H1 (cell line): ENCODE measurements at regions not wholly inside any gene's neighbourhood (a gene's known extent, or its start where the extent isn't known, plus 50 kb on each side); places are given as distances from the start of the nearest gene placed in this dataset.

Experiments
- CTCF ChIA-PET: fragments of 300-600 bp; sonication (Branson Sonifier 250); formaldehyde crosslinking; loops from one replicate; lab custom pipeline; 2021; ENCODE audit not compliant: partially characterized antibody; lab: Charles Lee
- POLR2A ChIA-PET: fragments of 300-600 bp; sonication (Branson Sonifier 250); formaldehyde crosslinking; loops from one replicate; lab custom pipeline; 2021; ENCODE audit warnings: inconsistent platforms; ENCODE audit not compliant: partially characterized antibody; lab: Charles Lee
- DNase-seq, 2 experiments: peaks; one replicate each; pipeline versions ENCODE4 v3.0.0 to v3.0.0-alpha.2; 2010 to 2022; ENCODE audit warnings: low spot score in 2 of 2, low read depth in 1 of 2, mixed read lengths in 1 of 2
- FAIRE-seq: peaks from 2 replicates; lab custom pipeline; 2011; peaks lifted over from hg19 to GRCh38; lab: Jason Lieb, UNC
- H2AFZ ChIP-seq: 2 replicates; pipeline ENCODE4 v1.8.1; 2012; ENCODE audit warnings: low read length, inconsistent platforms
- H2AK5ac ChIP-seq: 2 replicates; pipeline ENCODE4 v1.6.1; 2013; ENCODE audit warnings: low read depth, low read length
- H2BK120ac ChIP-seq: replicated peaks from 2 replicates; pipeline ENCODE3; 2013; ENCODE audit warnings: low read depth, low read length, inconsistent platforms
- H2BK12ac ChIP-seq: 2 replicates; pipeline ENCODE4 v1.6.1; 2013; ENCODE audit warnings: low read depth, low read length
- H2BK15ac ChIP-seq: 2 replicates; pipeline ENCODE4 v1.6.1; 2013; ENCODE audit warnings: low read length
- H2BK20ac ChIP-seq: 2 replicates; pipeline ENCODE4 v1.6.1; 2013; ENCODE audit warnings: low read length
- H2BK5ac ChIP-seq: 2 replicates; pipeline ENCODE4 v1.6.1; 2013; ENCODE audit warnings: low read depth, low read length
- H3K14ac ChIP-seq: 2 replicates; pipeline ENCODE4 v1.6.1; 2013; ENCODE audit warnings: inconsistent platforms; ENCODE audit not compliant: insufficient read length
- H3K18ac ChIP-seq: 2 replicates; pipeline ENCODE4 v1.6.1; 2013; ENCODE audit warnings: low read length; ENCODE audit errors: extremely low read depth
- H3K23ac ChIP-seq: 2 replicates; pipeline ENCODE4 v1.6.1; 2013; ENCODE audit warnings: inconsistent platforms; ENCODE audit not compliant: insufficient read length
- H3K23me2 ChIP-seq: 2 replicates; pipeline ENCODE4 v1.6.1; 2013; ENCODE audit warnings: low read depth, low read length
- H3K27ac ChIP-seq: 2 replicates; pipeline ENCODE4 v1.6.1; 2011; ENCODE audit warnings: low read depth, low read length, inconsistent platforms
- H3K27me3 ChIP-seq, 4 experiments: replicated peaks in 1 of 4; 1 replicate in 1 of 4; 2 replicates in 3 of 4; pipeline versions ENCODE4 v1.6.1 to v1.8.1; 2011 to 2013; ENCODE audit warnings: low read length in 3 of 4, mild to moderate bottlenecking in 3 of 4, inconsistent platforms in 2 of 4, mixed read lengths in 2 of 4, moderate library complexity in 1 of 4; ENCODE audit not compliant: control insufficient read depth in 3 of 4, insufficient read depth in 3 of 4; ENCODE audit errors: extremely low read depth in 1 of 4
- H3K36me3 ChIP-seq, 4 experiments: 2 replicates each; pipeline versions ENCODE4 v1.6.1 to v1.8.1; 2011 to 2013; ENCODE audit warnings: mild to moderate bottlenecking in 4 of 4, low read length in 3 of 4, moderate library complexity in 2 of 4, control low read depth in 1 of 4, inconsistent platforms in 1 of 4; ENCODE audit not compliant: insufficient read depth in 4 of 4, control insufficient read depth in 2 of 4
- H3K4ac ChIP-seq: replicated peaks from 2 replicates; pipeline ENCODE3; 2013; ENCODE audit warnings: low read length, low read depth, mixed read lengths, inconsistent platforms; ENCODE audit not compliant: insufficient read length
- H3K4me1 ChIP-seq, 4 experiments: replicated peaks in 1 of 4; 1 replicate in 1 of 4; 2 replicates in 3 of 4; pipeline versions ENCODE4 v1.6.1 to v1.8.1; 2011 to 2013; ENCODE audit warnings: low read length in 3 of 4, inconsistent platforms in 2 of 4, mixed read lengths in 1 of 4; ENCODE audit not compliant: insufficient read depth in 4 of 4, control insufficient read depth in 3 of 4
- H3K4me2 ChIP-seq, 2 experiments: 2 replicates each; pipeline versions ENCODE4 v1.6.1 to v1.8.1; 2011 to 2013; ENCODE audit warnings: low read depth in 2 of 2, low read length in 2 of 2, control low read depth in 1 of 2, inconsistent platforms in 1 of 2, mild to moderate bottlenecking in 1 of 2; ENCODE audit not compliant: insufficient read depth in 1 of 2
- H3K4me3 ChIP-seq, 4 experiments: fragments of 200-600, 300-600 bp in 1 of 4; sonication (generic), shearing (Covaris generic), sonication (Bioruptor Twin) in 1 of 4; 2 replicates each; pipeline versions ENCODE4 v1.5.1 to v1.8.1; 2011 to 2016; ENCODE audit warnings: low read length in 4 of 4, low read depth in 3 of 4, control low read depth in 2 of 4, inconsistent platforms in 2 of 4, mild to moderate bottlenecking in 2 of 4, mixed read lengths in 1 of 4, moderate library complexity in 1 of 4; ENCODE audit not compliant: insufficient read depth in 2 of 4; ENCODE audit errors: extremely low read depth in 1 of 4
- H3K56ac ChIP-seq: replicated peaks from 2 replicates; pipeline ENCODE3; 2013; ENCODE audit warnings: low read depth, mild to moderate bottlenecking, mixed read lengths, low read length, inconsistent platforms; ENCODE audit not compliant: insufficient read length
- H3K79me1 ChIP-seq: 2 replicates; pipeline ENCODE4 v1.6.1; 2013; ENCODE audit warnings: low read depth, low read length, control low read depth
- H3K79me2 ChIP-seq, 2 experiments: 2 replicates each; pipeline versions ENCODE4 v1.6.1 to v1.8.1; 2012 to 2013; ENCODE audit warnings: low read length in 2 of 2, mild to moderate bottlenecking in 2 of 2, inconsistent platforms in 1 of 2; ENCODE audit not compliant: insufficient read depth in 2 of 2, control insufficient read depth in 1 of 2
- H3K9ac ChIP-seq, 4 experiments: replicated peaks in 1 of 4; 1 replicate in 1 of 4; 2 replicates in 3 of 4; pipeline versions ENCODE4 v1.6.1 to v1.8.1; 2011 to 2013; ENCODE audit warnings: low read depth in 3 of 4, low read length in 3 of 4, control low read depth in 2 of 4, mild to moderate bottlenecking in 2 of 4, moderate library complexity in 2 of 4, inconsistent platforms in 1 of 4; ENCODE audit errors: extremely low read depth in 1 of 4
- H3K9me3 ChIP-seq, 2 experiments: 2 replicates each; pipeline versions ENCODE4 v1.6.1 to v1.8.1; 2012 to 2013; ENCODE audit warnings: mild to moderate bottlenecking in 2 of 2, moderate library complexity in 2 of 2, control low read depth in 1 of 2, inconsistent platforms in 1 of 2, low read depth in 1 of 2, low read length in 1 of 2, mixed read lengths in 1 of 2; ENCODE audit not compliant: insufficient read depth in 2 of 2
- H4K20me1 ChIP-seq, 2 experiments: replicated peaks in 1 of 2; 2 replicates each; pipeline versions ENCODE3 to v1.8.1; 2011 to 2013; ENCODE audit warnings: inconsistent platforms in 2 of 2, low read length in 2 of 2, mild to moderate bottlenecking in 1 of 2; ENCODE audit not compliant: insufficient read depth in 2 of 2, control insufficient read depth in 1 of 2
- H4K5ac ChIP-seq: 2 replicates; pipeline ENCODE4 v1.6.1; 2013; ENCODE audit warnings: low read length, low read depth, mixed read lengths, inconsistent platforms; ENCODE audit not compliant: insufficient read length
- H4K8ac ChIP-seq: 2 replicates; pipeline ENCODE4 v1.8.0; 2013; ENCODE audit warnings: mild to moderate bottlenecking, moderate library complexity, low read length, inconsistent platforms; ENCODE audit not compliant: insufficient read depth; ENCODE audit errors: extremely low read depth
- H4K91ac ChIP-seq: replicated peaks from 2 replicates; pipeline ENCODE3; 2013; ENCODE audit warnings: low read length, mixed read lengths, inconsistent platforms; ENCODE audit not compliant: insufficient read length
- ATF3 ChIP-seq: IDR thresholded peaks from 2 replicates; pipeline ENCODE4 v1.6.1; 2011; ENCODE audit warnings: low read depth, mild to moderate bottlenecking, low read length; ENCODE audit not compliant: insufficient read depth
- BACH1 ChIP-seq: IDR thresholded peaks from 2 replicates; pipeline ENCODE4 v1.6.1; 2012; ENCODE audit warnings: low read length, improper control_type of control experiment
- CTCF ChIP-seq, 3 experiments: IDR thresholded peaks; 1 replicate in 2 of 3; 2 replicates in 1 of 3; pipeline versions ENCODE4 v1.5.1 to v1.6.1; 2011; ENCODE audit warnings: low read length in 3 of 3, mild to moderate bottlenecking in 3 of 3, inconsistent platforms in 2 of 3, low read depth in 1 of 3, moderate library complexity in 1 of 3; ENCODE audit not compliant: insufficient read depth in 1 of 3; ENCODE audit errors: control extremely low read depth in 1 of 3
- EP300 ChIP-seq, 2 experiments: IDR thresholded peaks; 1 replicate in 1 of 2; 2 replicates in 1 of 2; pipeline ENCODE4 v1.6.1; 2011 to 2012; ENCODE audit warnings: low read depth in 2 of 2, low read length in 2 of 2, mild to moderate bottlenecking in 2 of 2, borderline replicate concordance in 1 of 2, inconsistent platforms in 1 of 2, moderate library complexity in 1 of 2
- KDM5A ChIP-seq: fragments of 200-600 bp; IDR thresholded peaks from 2 replicates; pipeline ENCODE4 v1.7.1; 2012; ENCODE audit warnings: mild to moderate bottlenecking, low read length, inconsistent platforms, mixed read lengths
- PHF8 ChIP-seq: fragments of 200-600 bp; sonication (generic); conservative IDR thresholded peaks from 2 replicates; pipeline ENCODE4 v1.7.1; 2012; ENCODE audit warnings: low read depth, mild to moderate bottlenecking, inconsistent platforms, low read length, moderate library complexity
- SUZ12 ChIP-seq: fragments of 200-600 bp; sonication (generic); IDR thresholded peaks from 2 replicates; pipeline ENCODE4 v1.6.1; 2012; ENCODE audit warnings: mild to moderate bottlenecking, inconsistent platforms, low read length, moderate library complexity, mixed read lengths
- TBP ChIP-seq: IDR thresholded peaks from 2 replicates; pipeline ENCODE4 v1.6.1; 2011; ENCODE audit warnings: low read depth, low read length, improper control_type of control experiment
- TEAD4 ChIP-seq: IDR thresholded peaks from 2 replicates; pipeline ENCODE4 v1.6.1; 2012; ENCODE audit warnings: low read depth, low read length, inconsistent platforms, mixed read lengths
- USF2 ChIP-seq: IDR thresholded peaks from 2 replicates; pipeline ENCODE4 v1.6.1; 2011; ENCODE audit warnings: low read length, improper control_type of control experiment
- WGBS, 2 experiments: shearing (Covaris generic) in 1 of 2; methylation state at CpG; one replicate each; pipeline versions ENCODE4 v1.1.6 to v1.1.7; 2013 to 2015; ENCODE audit warnings: low lambda C conversion rate in 2 of 2, mixed read lengths in 2 of 2, inconsistent platforms in 1 of 2, low coverage in 1 of 2, missing lambda C conversion rate in 1 of 2; ENCODE audit not compliant: insufficient replicate concordance in 2 of 2, insufficient coverage in 1 of 2, insufficient read length in 1 of 2; ENCODE audit errors: extremely low coverage in 1 of 2, missing lambda C conversion rate in 1 of 2; 5-methylcytosine and 5-hydroxymethylcytosine counted together

- no peak overlapping the region for H2BK20ac ChIP-seq
- no peaks in the 10 kb centered on the region for H3K23me2 ChIP-seq
- no peak overlapping the region for H3K56ac ChIP-seq
- H2BK5ac ChIP-seq: no peak overlapping the region
- no peak overlapping the region for H3K18ac ChIP-seq
- no peak overlapping the region for H3K23ac ChIP-seq
- no peak for FAIRE-seq
- DNase-seq: no peak
- no peaks in the 10 kb centered on the region for H3K79me2 ChIP-seq
- no peak overlapping the region for H2BK120ac ChIP-seq
- POLR2A ChIA-PET: no interaction called here
- no peak overlapping the region for H4K5ac ChIP-seq
- no peak overlapping the region for H3K4me3 ChIP-seq
- no peak overlapping the region for H2AFZ ChIP-seq
- no peaks in the 10 kb centered on the region for H3K27me3 ChIP-seq
- no peak overlapping the region for H4K8ac ChIP-seq
- no peak overlapping the region for H3K4ac ChIP-seq
- no peak overlapping the region for H3K14ac ChIP-seq
- no peaks in the 10 kb centered on the region for H3K36me3 ChIP-seq
- no peak overlapping the region for H2BK12ac ChIP-seq
- no peaks in the 10 kb centered on the region for H3K79me1 ChIP-seq
- H2BK15ac ChIP-seq: no peak overlapping the region
- peaks cover 0 to 2% (median 0%) of the 10 kb centered on the region in 4 experiments; a peak in 1 of 7 replicates for H3K4me1 ChIP-seq
- no peak overlapping the region for H3K9ac ChIP-seq
- H3K27ac ChIP-seq: no peak overlapping the region
- CTCF ChIA-PET: interaction anchor here (1.3 kb wide), 1 partner anchor 417 kb away, joined by 3 read pairs; no protein-coding TSS in a partner anchor
- H4K91ac ChIP-seq: no peak overlapping the region
- no peaks in the 10 kb centered on the region for H3K9me3 ChIP-seq
- H4K20me1 ChIP-seq: no peaks in the 10 kb centered on the region
- no peak overlapping the region for H2AK5ac ChIP-seq
- WGBS, 2 experiments: 94% methylated on average over 4 of the region's 4 CpGs; no CpG with 5 or more reads in 1 of the 2 experiments
- H3K4me2 ChIP-seq: no peak overlapping the region
- TF ChIP-seq KDM5A (no peak), TBP (no peak), PHF8 (no peak), SUZ12 (no peak), USF2 (no peak), CTCF (IDR thresholded peaks at IDR 0.05; ENCODE audit: control extremely low read depth in 1 of 3, insufficient read depth in 1 of 3, low read depth in 1 of 3, low read length in 3 of 3) (no peak), ATF3 (no peak), BACH1 (no peak), EP300 (IDR thresholded peaks at IDR 0.05; ENCODE audit: borderline replicate concordance in 1 of 2, low read depth in 2 of 2, low read length in 2 of 2) (no peak), TEAD4 (no peak)
Measured at GRCh38 chr14:25828562-25828961, 769.3 kb downstream of the NOVA1 start.
